Femur (tissue), 1 donor: ENCODE measurements at regions not wholly inside any gene's neighbourhood (a gene's known extent, or its start where the extent isn't known, plus 50 kb on each side); places are given as distances from the start of the nearest gene placed in this dataset.

Source experiments
- DNase-seq: peaks from one replicate; pipeline ENCODE4 v3.0.0-alpha.2; 2017

DNA sequence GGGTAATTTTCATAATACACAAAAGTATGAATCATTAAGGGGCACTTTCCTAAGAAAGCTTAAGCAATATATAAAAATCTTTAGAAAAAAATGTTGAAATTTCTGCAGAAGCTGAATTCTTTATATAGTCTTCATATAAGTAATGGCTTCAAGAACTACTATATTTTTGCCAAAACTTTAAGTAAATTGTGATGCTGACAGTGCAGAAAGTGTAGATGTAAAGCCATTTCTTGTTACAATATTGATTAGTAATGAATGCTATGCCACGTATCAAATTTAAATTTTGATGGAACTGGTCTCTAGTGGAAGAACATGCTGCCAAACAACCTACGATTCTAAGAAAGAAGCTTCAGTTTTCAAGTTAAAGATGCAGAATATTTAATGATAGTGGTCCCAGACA lies 1210.0 kb downstream of the SLITRK1 start:
- DNase-seq = no peak

DNA sequence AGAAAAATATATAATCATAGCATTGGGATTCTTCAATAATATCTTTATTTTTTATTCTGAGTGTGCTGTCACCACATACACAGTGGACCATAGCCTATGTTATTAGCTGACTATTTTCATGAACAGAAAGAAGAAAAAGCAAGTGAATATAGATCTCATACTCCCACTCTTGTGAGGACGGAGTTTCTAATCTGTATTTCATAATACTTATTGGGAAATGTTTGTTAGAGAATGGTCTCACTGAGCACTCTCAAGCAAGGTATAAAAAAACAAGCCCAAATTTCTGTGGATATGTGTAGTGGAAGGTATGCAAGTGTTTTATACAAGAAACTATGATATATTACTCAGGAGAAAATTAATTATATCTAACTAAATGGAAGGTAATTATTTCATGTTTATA lies 1218.1 kb downstream of the SLITRK1 start:
- DNase-seq = no peak

DNA sequence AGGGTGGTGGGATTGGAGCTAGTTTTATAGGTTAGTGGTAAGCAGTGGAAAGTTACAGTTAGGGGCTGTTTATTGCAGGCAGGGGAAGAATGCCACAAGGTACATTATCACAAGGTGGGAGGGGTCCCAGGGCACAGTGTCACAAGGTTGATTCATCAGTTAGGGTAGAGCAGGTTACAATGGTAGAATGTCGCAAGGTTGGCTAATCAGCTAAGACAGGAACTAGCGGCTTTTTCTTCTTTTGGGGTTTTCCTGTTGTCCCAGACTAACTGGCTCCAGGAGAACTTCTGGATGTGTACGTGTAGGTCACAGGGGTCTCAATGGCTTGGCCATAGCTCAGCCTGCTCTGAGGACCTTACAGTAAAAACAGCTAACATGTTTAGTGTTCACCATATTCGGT lies 1221.1 kb downstream of the SLITRK1 start:
- no peak for DNase-seq

DNA sequence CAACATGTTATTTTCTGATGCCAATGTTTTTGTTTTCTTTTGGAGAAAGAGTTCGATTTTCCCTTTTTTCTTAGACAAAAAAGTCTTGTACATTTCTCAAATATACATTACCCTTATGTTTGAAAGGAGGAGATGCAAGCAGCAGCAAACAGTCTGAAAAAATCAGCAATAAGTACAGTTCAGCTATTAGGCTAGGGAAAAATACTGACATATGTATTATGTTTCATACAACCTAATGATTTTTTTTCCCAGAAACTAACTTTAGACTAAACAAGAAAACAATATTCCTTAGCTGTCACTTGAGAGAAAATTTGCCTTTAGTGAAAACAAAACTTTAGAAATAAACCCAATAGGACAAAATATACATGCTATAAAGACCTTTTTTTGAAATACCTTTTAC lies 1223.5 kb downstream of the SLITRK1 start:
- DNase-seq = no peak

DNA sequence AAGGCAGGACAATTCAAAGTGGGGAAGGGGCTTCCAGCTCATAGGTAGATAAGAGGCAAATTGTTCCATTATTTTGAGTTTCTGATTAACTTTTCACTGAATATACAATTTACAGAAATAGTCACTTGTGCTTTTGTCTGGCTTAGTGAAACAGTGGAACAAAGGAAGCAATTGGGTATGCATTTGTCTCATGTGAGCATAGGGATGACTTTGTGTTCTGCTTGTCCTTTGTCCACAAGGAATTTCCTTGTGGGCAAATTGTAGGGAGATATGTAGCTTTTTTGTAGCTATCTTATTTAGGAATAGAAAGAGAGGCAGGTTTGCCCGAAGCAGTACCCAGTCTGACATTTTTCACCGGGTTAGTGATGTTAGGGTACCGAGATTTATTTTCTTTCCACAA lies 1224.8 kb downstream of the SLITRK1 start:
- no peak for DNase-seq

DNA sequence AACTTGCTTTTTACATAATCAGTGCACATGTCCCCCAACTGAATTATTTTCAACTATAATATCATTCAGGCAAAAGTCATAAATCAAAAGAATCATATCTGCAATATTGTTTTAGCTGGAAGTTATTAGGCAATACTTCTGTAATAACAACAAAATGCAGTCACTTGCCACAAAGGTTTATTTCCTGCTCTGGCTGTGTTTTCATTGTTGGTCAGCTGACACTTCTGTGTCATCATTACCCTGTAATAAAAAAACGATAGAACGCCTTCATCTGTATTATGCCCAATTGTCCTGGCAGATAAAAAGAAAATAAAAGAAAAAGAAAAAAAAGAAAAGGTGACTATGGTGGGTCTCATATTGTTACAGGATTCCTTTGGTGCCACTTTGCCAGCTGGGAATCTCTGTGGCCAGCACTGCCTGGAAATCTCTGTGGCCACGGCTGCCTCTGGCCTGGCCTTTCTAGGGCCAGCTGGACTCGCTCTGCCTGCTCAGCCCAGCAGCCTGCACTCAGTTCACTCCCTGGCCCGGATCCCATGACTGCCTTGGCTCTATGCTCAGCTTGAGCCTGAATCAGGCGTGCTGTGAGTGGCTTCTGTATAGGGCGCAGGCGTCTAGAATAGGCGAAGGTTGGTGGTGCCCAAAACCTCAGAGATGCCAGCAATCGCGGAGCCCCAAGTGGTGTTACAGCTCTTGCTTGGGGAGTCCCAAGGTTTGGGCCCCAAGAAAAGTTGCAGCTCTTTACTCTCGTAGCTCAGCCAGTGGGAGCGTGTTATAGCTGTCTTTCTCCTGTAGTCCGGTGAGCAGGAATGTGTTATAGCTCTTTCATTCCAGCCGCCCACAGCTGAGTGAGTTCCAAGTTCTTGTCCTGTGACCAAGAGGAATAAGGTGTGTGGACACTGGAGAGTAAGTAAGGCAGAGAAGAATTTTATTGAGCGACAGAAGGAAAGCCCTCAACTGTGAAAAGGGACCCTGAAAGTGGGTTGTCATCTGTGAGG lies 1227.1 kb downstream of the SLITRK1 start:
- no peak for DNase-seq

DNA sequence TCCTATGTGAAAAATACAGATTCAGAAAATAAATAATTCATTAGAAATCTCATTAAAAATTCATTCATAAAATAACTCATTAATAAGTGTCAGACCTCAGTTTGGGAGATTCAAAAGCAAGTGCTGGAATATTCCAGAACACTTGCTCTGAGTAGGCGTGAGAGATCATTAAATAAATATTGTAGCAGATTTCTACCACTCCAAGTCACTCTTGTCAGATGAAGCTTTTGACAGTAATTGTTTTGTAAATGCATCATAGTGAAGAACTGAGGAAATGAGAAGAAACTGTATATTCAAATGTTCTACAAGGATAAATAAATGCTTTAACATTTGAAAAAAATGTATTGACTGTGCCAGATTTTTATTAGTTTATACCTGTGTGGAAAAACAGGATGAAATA lies 1228.1 kb downstream of the SLITRK1 start:
- no peak for DNase-seq

DNA sequence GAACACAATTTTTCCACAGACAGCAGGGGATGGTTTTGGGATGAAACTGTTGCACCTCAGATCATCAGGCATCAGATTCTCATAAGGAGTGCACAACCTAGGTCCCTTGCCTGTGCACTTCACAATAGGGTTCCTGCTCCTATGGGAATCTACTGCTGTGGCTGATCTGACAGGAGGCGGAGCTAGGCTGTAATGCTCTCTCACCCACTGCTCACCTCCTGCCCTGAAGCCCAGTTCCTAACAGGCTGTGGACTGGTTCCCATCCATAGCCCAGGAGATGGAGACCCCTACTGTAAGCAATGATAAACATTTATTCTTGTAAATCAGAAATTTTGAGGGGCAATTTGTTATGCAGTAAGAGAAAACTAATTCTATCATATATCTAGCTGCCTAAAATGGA lies 1234.7 kb downstream of the SLITRK1 start:
- no peak for DNase-seq

DNA sequence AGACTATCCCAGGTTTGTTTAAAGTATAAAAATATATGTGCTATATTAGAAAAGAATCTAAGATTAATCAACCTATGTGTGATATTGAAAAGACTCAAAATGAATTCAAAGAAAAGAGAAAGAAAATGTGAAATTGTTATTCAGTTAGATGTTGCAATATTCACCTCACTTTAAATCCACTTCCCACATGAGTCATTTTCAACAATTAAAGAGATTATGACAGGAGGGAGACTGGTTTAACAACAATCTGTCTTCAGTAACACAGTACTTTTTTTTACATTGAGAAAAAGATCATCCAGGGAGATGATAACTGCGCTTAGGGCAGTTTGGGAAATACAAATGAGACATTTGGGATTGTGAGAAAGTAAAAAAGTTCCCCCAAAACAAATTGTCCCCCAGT lies 1246.2 kb downstream of the SLITRK1 start:
- DNase-seq = no peak

DNA sequence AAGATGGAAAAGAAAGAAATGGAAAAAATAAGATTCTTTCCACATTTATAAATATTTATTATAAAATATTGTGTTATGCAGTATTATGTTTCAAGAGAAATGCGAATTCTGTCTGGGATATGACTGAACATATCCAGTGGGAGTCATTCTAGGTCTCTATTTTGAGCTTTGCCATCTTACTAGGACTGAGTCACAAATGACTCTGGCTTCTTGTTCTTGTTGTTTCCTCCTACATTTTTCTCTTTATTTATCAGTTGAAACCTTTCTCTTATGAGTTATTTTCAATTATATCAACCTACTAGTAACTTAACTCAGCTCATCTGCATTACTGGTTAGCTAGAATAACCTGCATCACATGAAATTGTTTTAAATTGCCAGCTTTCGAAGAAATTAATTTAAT lies 1247.3 kb downstream of the SLITRK1 start:
- DNase-seq = no peak

DNA sequence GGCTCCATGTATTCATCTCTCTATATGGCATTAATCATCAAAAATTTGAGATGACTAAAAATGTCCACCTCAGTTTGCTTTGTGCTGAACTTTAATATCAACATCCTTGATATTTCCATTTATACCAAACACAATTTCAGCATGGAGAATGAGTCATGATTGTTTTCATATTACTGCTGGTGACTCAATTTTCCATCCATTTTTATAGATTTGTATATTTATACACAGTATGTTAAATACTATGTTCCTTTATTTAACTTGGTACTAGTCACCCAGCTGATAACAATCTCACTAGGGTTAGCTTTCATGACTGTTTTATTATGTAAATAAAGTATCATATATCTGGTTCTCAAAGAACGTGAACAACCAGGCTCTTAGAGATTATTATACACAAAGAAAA lies 1255.1 kb downstream of the SLITRK1 start:
- no peak for DNase-seq

DNA sequence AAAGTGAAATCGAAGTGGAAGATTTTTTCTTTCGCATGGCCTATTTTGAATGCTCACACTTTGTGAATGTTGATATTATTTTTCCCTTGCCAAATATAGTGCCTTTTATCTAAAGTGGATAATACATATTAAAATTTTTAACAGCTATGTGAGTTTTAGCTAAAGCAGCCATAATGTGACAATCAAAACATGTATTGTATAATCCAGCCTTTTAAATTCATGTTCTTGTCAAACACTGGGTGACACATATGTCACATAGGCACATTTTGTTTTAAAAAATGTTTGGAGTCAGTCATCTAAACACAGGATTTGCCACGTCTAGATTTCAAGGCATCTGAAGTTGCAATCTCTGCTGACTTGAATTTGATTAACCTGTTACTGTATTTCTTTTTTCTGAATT lies 1256.6 kb downstream of the SLITRK1 start:
- no peak for DNase-seq

DNA sequence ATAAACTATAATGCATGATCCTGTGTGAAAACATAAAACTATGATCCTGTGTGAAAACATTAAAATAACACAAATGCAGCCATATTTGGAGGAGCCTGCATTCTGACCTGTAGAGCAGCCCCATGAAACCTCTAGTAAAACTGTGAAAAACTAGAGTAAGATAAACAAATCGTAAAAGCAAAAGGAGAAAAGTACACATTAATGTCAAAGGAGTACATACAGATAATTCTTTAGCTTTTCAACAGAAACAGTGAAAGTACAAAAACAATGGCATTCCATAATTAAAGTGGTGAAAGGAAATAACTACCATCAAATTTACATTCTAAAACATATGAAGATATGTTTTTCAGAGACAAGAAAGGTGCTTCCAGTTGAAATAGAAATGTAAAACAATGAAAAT lies 1267.2 kb downstream of the SLITRK1 start:
- no peak for DNase-seq

DNA sequence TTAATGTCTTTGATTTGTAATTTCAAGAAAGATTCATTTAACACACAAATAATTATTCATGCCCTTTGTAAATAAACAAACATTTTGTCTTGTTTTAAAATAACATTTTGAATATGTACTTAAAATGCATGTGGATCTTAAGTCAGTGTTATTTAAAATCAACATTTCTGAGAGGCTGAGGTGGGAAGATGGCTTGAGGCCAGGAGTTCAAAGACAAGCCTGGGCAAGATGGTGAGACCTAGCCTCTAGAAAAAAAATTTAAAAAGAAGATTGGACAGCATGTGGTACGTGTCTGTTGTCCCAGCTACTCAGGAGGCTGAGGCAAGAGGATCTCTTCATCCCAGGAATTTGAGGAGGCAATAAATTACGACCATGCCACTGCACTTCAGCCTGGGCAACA lies 1268.2 kb downstream of the SLITRK1 start:
- DNase-seq = no peak

DNA sequence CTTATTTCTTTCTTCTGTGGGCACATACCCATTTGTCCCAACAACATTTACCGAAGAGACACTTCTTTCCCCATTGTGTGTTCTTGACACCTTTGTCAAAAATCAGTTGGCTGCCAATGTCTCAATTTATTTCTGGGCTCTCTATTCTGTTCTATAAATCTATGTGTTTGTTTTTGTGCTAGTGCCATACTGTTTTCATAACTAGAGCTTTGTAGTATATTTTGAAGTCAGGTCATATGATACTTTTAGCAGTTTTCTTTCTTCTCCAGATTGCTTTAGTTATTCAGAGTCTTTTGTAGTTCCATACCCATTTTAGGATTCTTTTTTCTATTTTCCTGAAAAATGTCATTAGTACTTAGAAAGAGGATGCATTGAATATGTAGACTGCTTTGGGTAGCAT lies 1276.3 kb downstream of the SLITRK1 start:
- no peak for DNase-seq

DNA sequence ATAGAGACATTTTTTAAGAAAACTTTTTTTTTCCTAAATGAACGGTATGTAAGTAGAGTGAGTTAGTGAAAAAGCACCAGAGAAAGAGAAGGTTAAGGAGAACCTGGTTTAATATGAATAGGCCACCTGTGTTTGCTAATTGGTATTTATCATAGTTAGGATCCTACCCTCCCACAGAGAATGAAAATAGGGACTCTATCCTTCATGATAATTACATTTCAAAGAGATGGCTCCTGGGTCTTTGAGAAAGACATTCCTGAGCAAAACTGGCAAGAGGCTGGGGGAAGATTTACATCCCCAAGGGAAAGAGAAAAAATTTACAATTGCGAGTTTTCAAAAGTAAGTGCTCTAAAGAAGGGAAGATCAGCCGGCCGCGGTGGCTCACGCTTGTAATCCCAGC lies 1284.5 kb downstream of the SLITRK1 start:
- DNase-seq = no peak

DNA sequence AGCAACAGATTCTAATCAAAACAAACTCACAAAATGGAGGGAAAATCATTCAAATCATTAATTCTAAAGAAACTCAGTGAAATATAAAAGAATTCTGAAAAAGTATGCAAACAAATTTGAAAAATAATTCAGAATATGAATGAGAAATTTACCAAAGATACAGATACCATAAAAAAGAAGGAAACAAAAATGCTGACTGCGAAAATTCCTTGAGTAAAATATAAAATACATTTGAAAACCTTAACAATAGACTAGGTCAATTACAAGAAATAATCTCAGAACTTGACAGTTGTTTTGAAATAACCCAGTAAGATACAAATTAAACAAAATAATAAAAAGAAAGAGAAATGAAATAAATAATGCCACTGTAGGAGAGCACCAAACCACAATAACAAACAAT lies 1289.0 kb downstream of the SLITRK1 start:
- no peak for DNase-seq

DNA sequence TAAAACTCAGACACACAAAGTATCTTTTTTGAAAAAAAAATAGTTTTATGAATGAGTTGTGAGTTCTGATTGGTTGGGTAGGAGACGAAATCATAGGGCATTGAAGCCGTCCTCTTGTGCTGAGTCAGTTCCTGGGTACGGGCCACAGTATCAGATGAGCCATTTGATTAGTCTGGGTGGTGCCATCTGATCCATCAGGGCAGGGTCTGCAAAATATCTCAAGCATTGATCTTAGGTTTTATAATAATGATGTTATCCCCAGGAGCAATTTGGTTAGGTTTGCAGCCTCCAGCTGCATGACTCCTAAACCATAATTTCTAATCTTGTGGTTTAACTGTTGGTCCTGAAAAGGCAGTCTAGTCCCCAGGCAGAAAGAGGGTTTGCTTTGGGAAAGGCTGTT lies 1310.6 kb downstream of the SLITRK1 start:
- peak; percentile 21 for DNase-seq

DNA sequence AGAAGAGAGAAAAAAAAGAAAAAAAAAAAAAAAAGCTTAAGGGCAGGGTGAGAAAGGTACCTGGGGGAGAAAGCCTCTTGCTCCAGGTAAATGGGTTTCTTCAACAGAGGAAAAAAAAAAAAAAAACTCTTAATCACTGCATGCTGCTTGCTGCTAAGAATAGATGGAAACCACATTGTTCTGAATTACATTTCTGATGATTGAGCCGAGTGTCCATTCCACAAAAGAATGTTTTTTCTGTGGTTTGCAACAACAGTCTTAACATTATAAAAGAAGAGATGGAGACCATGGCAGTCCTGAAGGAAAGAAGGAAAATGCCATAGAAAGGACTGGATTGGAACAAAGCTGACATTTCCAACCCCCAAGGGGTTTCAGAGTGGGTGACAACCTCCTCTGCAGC lies 1312.7 kb downstream of the SLITRK1 start:
- DNase-seq = no peak

DNA sequence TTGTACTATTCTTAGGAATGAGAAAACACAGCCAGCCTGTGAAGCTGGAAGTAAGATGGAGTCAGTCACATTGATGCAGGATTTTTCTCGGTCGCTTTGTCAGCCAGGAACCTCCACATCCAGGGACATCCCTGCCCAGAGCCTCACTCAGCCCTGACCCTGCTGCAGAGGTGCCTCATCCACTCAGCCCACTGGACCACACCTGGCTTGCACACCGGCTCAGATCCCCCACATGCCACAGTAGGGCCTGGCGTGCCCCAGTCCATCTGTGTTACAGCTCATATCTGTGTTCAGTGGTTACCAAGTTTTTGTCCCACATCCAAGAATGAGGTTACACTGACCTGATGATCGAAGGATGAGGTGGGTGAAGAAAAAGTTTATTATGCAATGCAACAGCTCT lies 1315.4 kb downstream of the SLITRK1 start:
- no peak for DNase-seq

DNA sequence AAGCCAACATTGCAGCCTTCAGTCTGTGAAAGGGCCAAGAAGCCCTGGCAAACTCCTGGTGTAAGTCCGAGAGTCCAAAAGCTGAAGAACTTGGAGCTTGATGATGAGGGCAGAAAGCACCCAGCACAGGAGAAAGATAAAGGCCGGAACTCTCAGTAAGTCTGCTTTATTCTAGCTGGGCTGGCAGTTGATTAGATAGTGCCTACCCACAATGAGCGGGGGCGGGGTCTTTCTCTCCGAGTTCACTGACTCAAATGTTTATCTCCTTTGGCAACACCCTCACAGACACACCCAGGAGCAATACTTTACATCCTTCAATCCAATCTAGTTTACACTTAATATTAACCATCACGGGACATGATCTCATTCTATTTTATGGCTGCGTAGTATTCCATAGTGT lies 1317.1 kb downstream of the SLITRK1 start:
- DNase-seq = no peak

DNA sequence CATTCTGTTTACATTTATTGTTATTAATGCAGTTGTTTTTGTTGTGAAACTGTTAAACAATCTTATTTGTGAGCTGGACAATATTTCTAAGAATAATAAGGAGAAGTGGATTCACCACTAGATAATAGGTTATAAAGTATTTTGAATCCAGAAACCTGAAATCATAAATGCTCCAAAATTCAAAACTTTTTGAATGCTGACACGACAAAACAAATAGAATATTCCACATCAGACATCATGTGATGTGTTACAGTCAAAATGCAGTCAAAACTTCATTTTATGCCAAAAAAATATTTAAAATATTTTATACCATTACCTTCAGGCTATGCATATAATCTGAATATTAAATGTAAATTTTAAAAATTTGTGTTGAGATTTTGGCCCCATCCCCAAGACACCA lies 1321.4 kb downstream of the SLITRK1 start:
- DNase-seq = no peak

DNA sequence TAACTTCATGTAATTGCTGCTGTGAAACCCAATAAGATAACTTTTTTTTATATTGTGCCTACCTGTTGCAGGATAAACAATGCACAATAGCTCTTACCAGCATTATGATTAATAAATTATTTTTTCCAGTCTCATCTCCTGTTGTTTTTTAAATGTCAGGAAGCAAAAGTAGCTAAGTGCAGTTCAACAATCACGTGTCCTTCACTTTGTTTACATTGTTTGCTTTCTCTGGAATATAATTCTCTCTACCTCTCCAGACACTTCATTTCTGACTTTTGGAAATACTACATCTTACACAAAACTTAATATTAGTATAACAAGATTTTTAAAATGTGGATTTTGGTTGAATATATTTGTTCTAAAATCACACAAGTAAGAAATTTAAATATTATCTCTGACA lies 1359.4 kb downstream of the SLITRK1 start:
- DNase-seq = no peak

DNA sequence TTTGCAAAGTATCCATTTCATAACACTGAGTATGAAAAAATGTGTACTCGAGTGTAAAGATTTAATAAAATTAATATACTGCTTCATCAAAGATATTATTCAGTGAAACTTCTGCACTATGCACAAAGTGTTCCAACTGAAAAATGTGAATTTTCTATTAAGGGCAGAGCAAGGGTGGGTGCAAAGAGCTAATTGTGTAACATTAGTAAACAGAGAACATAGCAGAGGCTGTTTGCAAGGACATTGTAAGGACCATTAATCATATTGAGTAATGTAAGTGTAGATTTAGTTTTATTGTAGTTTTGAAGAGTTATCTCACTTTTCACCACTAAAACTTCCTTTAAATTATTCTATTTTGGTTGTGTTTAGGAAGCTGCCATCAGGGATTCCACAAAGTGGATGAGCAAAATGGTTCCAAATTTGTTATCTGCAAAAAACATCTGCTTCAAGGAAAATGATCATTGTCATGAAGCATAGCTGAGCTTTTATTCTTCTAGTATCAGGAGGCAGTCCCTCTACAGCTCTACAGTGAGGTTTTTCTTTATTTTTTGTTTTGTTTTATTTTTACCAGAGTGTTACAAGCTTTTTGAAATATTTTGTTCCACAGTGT lies 1375.4 kb downstream of the SLITRK1 start:
- DNase-seq = no peak

DNA sequence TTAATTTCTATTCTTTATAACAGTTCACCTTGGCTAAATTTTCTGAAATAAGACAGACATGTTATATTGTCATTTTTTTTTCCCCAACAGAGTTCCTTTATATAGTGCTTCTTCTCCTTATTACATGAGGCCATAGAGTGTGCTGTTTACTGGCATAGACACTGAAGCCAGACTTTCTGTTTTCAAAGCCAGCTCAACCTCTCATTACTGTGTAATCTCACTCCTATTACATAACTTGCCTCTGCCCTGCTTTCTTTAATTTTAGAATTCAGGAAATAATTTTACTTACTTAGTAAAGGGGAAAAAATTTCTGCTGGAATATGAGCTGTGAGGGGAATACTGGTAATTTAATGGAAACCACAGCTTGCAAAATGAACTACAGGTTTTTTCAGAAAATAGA lies 1380.4 kb downstream of the SLITRK1 start:
- DNase-seq = no peak
